HG03521 (cell line): ENCODE measurements at regions not wholly inside any gene's neighbourhood (a gene's known extent, or its start where the extent isn't known, plus 50 kb on each side); places are given as distances from the start of the nearest gene placed in this dataset.
"Not testable (repeated sequence)": the region's sequence is repeated elsewhere in the genome, so short reads cannot be mapped to it uniquely, and the experiment has no call there.

ENCODE experiments used
- ATAC-seq: cut with Tn5 transposase; IDR thresholded peaks from one replicate; pipeline ENCODE4 v1.9.1; 2021; ENCODE audit warnings: mild to moderate bottlenecking, moderate library complexity; ENCODE audit not compliant: unreplicated experiment

- ATAC-seq = no peak
Observed at GRCh38 chr5:75951158-75951557, 132.0 kb upstream of the SV2C start.

GRCh38 chr5:75948438-75948837 lies 134.7 kb upstream of the SV2C start:
- ATAC-seq = no peak

- no peak for ATAC-seq
Observed at GRCh38 chr5:75940418-75940817, 142.8 kb upstream of the SV2C start.

- no peak for ATAC-seq
Observed at GRCh38 chr5:75935572-75935971, 147.6 kb upstream of the SV2C start.

GRCh38 chr5:75933489-75933888 lies 149.7 kb upstream of the SV2C start:
- ATAC-seq = no peak

- ATAC-seq = no peak
Observed at GRCh38 chr5:75931175-75931574, 152.0 kb upstream of the SV2C start.

- ATAC-seq = no peak
Observed at GRCh38 chr5:75928992-75929391, 154.2 kb upstream of the SV2C start.

- no peak for ATAC-seq
Observed at GRCh38 chr5:75922480-75922879, 160.7 kb upstream of the SV2C start.

- ATAC-seq = no peak
Observed at GRCh38 chr5:75921011-75921410, 162.2 kb upstream of the SV2C start.

- ATAC-seq = no peak
Observed at GRCh38 chr5:75916144-75916543, 167.0 kb upstream of the SV2C start.

- no peak for ATAC-seq
Observed at GRCh38 chr5:75909223-75909622, 174.0 kb upstream of the SV2C start.

GRCh38 chr5:75907651-75908050 lies 175.5 kb upstream of the SV2C start:
- no peak for ATAC-seq

GRCh38 chr5:75894482-75894881 lies 177.2 kb upstream of the POC5 start:
- no peak for ATAC-seq

GRCh38 chr5:75891736-75892135 lies 174.5 kb upstream of the POC5 start:
- ATAC-seq = no peak

- ATAC-seq = no peak
Observed at GRCh38 chr5:75891020-75891419, 173.8 kb upstream of the POC5 start.

- ATAC-seq = no peak
Observed at GRCh38 chr5:75890546-75890945, 173.3 kb upstream of the POC5 start.

- ATAC-seq = no peak
Observed at GRCh38 chr5:75886706-75887105, 169.5 kb upstream of the POC5 start.

GRCh38 chr5:75885849-75886596 lies 168.8 kb upstream of the POC5 start:
- ATAC-seq = no peak

- ATAC-seq = no peak
Observed at GRCh38 chr5:75885321-75885720, 168.1 kb upstream of the POC5 start.

- no peak for ATAC-seq
Observed at GRCh38 chr5:75869891-75870290, 152.7 kb upstream of the POC5 start.

- no peak for ATAC-seq
Observed at GRCh38 chr5:75862872-75863271, 145.6 kb upstream of the POC5 start.

- ATAC-seq = not testable (repeated sequence)
Observed at GRCh38 chr5:75859621-75860020, 142.4 kb upstream of the POC5 start.

GRCh38 chr5:75856056-75856455 lies 138.8 kb upstream of the POC5 start:
- no peak for ATAC-seq
